ENCODE measurements at regions not wholly inside any gene's neighbourhood (a gene's known extent, or its start where the extent isn't known, plus 50 kb on each side); places are given as distances from the start of the nearest gene placed in this dataset.

DNA sequence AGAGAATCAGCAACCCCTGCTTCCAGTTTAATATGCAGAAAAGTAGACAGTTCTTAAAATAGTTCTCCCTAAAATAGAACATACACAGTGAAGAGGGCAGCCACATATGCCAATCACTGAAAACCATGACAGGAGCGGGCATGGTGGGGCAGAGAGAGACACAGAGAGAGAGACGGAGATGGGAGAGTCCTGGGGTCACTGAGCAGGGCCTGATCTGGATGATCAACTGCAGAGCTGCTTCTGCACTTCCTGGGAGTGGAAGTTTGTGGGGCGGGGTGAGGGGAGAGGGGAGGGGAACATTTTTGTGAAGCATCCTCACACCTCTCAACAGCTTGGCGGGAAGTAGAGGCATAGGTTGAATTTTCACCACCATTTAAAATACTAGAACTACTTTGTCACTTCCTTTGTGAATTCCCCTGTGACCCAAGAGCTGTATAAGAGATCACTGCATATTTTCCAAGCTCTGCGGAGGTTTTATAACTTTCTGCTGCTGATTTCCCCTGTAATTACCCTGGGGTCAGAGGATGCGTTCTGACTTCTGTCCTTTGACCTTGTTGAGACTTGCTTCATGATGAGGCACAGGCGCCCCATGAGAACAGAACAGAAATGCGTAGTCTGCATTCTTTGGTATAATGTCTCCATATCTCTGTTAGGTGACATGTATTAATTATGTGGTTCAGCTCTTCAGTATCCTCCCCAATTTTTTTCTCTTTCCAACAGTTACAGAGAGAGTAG is 419.4 kb downstream of the BRD1 start:
- H3K4me1 ChIP-seq (ENCODE audit: control insufficient read depth in 2 of 2, insufficient read depth in 2 of 2, low read length in 2 of 2): no peaks in the 10 kb centered on the region
- DNase-seq (no peak), ATAC-seq (ENCODE audit: low read depth) (no peak)
- no peaks in the 10 kb centered on the region for H3K36me3 ChIP-seq (replicated peaks in 1 of 2; ENCODE audit: control extremely low read depth in 1 of 2, control insufficient read depth in 1 of 2, extremely low read depth in 1 of 2, insufficient read depth in 2 of 2, low read length in 1 of 2)
- intact Hi-C loops (cut with micrococcal nuclease): no loop called here
- no peak overlapping the region for H3K9ac ChIP-seq (ENCODE audit: low read length)
- H3K9me3 Mint-ChIP-seq (ENCODE audit: insufficient read depth): peaks cover 3% of the 10 kb centered on the region
- H3K4me3 ChIP-seq (ENCODE audit: control extremely low read depth in 1 of 5, extremely low read depth in 1 of 5, insufficient read depth in 1 of 5, low read depth in 2 of 5, low read length in 4 of 5): no peak overlapping the region
- H3K4me2 ChIP-seq (replicated peaks; ENCODE audit: low read depth, low read length, poor library complexity, severe bottlenecking): no peak overlapping the region
- no peaks in the 10 kb centered on the region for H3K79me2 ChIP-seq (ENCODE audit: control insufficient read depth, insufficient read depth, low read length)
- H2AFZ ChIP-seq (ENCODE audit: insufficient read depth, low read depth, low read length, poor library complexity, severe bottlenecking): no peak overlapping the region
- H3K27ac Mint-ChIP-seq: no peak overlapping the region
- no peaks in the 10 kb centered on the region for H3K27me3 ChIP-seq (replicated peaks in 1 of 4; ENCODE audit: control extremely low read depth in 1 of 4, control insufficient read depth in 3 of 4, insufficient read depth in 4 of 4, low read length in 3 of 4)
- H3K9me3 ChIP-seq (ENCODE audit: control extremely low read depth in 1 of 3, control insufficient read depth in 2 of 3, insufficient read depth in 1 of 3, low read length in 2 of 3): peaks cover 1 to 7% (median 3%) of the 10 kb centered on the region in 3 donors
- ChIA-PET CTCF (no interaction called here), POLR2A (no interaction called here)
- H4K20me1 ChIP-seq (ENCODE audit: control insufficient read depth, insufficient read depth, low read length, poor library complexity, severe bottlenecking): no peaks in the 10 kb centered on the region
- 48% methylated on average over 4 of the region's 8 CpGs for WGBS (ENCODE audit: insufficient coverage)
- H3K27me3 Mint-ChIP-seq: peaks cover 10% of the 10 kb centered on the region
- no peak for TF ChIP-seq EZH2 (IDR thresholded peaks at IDR 0.05; ENCODE audit: borderline replicate concordance, insufficient read depth, low read depth, low read length, poor library complexity, severe bottlenecking)
- TF ChIP-seq, protein P1, sequence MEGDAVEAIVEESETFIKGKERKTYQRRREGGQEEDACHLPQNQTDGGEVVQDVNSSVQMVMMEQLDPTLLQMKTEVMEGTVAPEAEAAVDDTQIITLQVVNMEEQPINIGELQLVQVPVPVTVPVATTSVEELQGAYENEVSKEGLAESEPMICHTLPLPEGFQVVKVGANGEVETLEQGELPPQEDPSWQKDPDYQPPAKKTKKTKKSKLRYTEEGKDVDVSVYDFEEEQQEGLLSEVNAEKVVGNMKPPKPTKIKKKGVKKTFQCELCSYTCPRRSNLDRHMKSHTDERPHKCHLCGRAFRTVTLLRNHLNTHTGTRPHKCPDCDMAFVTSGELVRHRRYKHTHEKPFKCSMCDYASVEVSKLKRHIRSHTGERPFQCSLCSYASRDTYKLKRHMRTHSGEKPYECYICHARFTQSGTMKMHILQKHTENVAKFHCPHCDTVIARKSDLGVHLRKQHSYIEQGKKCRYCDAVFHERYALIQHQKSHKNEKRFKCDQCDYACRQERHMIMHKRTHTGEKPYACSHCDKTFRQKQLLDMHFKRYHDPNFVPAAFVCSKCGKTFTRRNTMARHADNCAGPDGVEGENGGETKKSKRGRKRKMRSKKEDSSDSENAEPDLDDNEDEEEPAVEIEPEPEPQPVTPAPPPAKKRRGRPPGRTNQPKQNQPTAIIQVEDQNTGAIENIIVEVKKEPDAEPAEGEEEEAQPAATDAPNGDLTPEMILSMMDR (IDR thresholded peaks at IDR 0.05): no peak
- H3K4me1 Mint-ChIP-seq: no peaks in the 10 kb centered on the region
- H3K4me3 Mint-ChIP-seq: no peak overlapping the region
- H3K27ac ChIP-seq (ENCODE audit: low read length in 2 of 2): no peak overlapping the region

- H3K4me3 ChIP-seq (ENCODE audit: control extremely low read depth in 1 of 5, extremely low read depth in 1 of 5, insufficient read depth in 1 of 5, low read depth in 2 of 5, low read length in 4 of 5): no peak overlapping the region
- intact Hi-C loops (cut with micrococcal nuclease): no loop called here
- H3K4me1 Mint-ChIP-seq: no peaks in the 10 kb centered on the region
- CTCF ChIA-PET: no interaction called here
- H3K36me3 ChIP-seq (replicated peaks in 1 of 2; ENCODE audit: control extremely low read depth in 1 of 2, control insufficient read depth in 1 of 2, extremely low read depth in 1 of 2, insufficient read depth in 2 of 2, low read length in 1 of 2): no peaks in the 10 kb centered on the region
- POLR2A ChIA-PET: no interaction called here
- DNase-seq (no peak), ATAC-seq (ENCODE audit: low read depth) (no peak)
- no peak overlapping the region for H3K9ac ChIP-seq (ENCODE audit: low read length)
- H3K27me3 ChIP-seq (replicated peaks in 1 of 4; ENCODE audit: control extremely low read depth in 1 of 4, control insufficient read depth in 3 of 4, insufficient read depth in 4 of 4, low read length in 3 of 4): no peaks in the 10 kb centered on the region
- no peaks in the 10 kb centered on the region for H4K20me1 ChIP-seq (ENCODE audit: control insufficient read depth, insufficient read depth, low read length, poor library complexity, severe bottlenecking)
- TF ChIP-seq EZH2 (IDR thresholded peaks at IDR 0.05; ENCODE audit: borderline replicate concordance, insufficient read depth, low read depth, low read length, poor library complexity, severe bottlenecking): no peak
- no peak overlapping the region for H3K4me2 ChIP-seq (replicated peaks; ENCODE audit: low read depth, low read length, poor library complexity, severe bottlenecking)
- peaks cover 3% of the 10 kb centered on the region for H3K27me3 Mint-ChIP-seq
- WGBS (ENCODE audit: insufficient coverage): 81% methylated on average over 19 of the region's 19 CpGs
- peaks cover 3% of the 10 kb centered on the region for H3K9me3 Mint-ChIP-seq (ENCODE audit: insufficient read depth)
- H3K27ac Mint-ChIP-seq: no peak overlapping the region
- peaks cover 1 to 7% (median 3%) of the 10 kb centered on the region in 3 donors for H3K9me3 ChIP-seq (ENCODE audit: control extremely low read depth in 1 of 3, control insufficient read depth in 2 of 3, insufficient read depth in 1 of 3, low read length in 2 of 3)
- no peaks in the 10 kb centered on the region for H3K79me2 ChIP-seq (ENCODE audit: control insufficient read depth, insufficient read depth, low read length)
- H3K4me3 Mint-ChIP-seq: no peak overlapping the region
- H3K4me1 ChIP-seq (ENCODE audit: control insufficient read depth in 2 of 2, insufficient read depth in 2 of 2, low read length in 2 of 2): no peaks in the 10 kb centered on the region
- H3K27ac ChIP-seq (ENCODE audit: low read length in 2 of 2): no peak overlapping the region
- H2AFZ ChIP-seq (ENCODE audit: insufficient read depth, low read depth, low read length, poor library complexity, severe bottlenecking): no peak overlapping the region
Observed at GRCh38 chr22:49406879-49407587, 420.6 kb downstream of the BRD1 start.
